ENCODE measurements at regions not wholly inside any gene's neighbourhood (a gene's known extent, or its start where the extent isn't known, plus 50 kb on each side); places are given as distances from the start of the nearest gene placed in this dataset.

DNA sequence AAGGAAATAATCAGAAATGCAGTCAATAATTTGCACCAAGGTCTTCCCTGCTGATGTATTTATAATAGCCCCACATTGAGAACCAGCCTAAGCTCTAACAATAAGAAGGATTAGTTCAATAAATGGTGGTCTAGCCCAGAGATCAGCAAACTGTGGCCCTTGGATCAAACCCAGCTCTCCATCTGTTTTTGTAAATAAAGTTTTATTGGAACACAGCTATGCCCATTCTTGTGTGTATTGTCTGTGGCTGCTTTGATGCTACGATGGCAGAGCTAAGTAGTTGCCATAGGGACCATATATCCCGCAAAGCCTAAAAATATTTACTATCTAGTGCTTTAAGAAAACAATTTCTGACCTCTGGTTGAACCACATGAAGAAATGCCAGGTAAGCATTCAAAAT is 154.9 kb downstream of the EMX2 start:
- Histone ChIP-seq H3K9me3 (ENCODE audit: low read length) (no peaks in the 10 kb centered on the region), H3K4me2 (ENCODE audit: low read length) (no peak overlapping the region), H3K4me1 (ENCODE audit: insufficient read depth, low read length, poor library complexity, severe bottlenecking) (no peaks in the 10 kb centered on the region), H4K20me1 (ENCODE audit: insufficient read depth, low read length) (no peaks in the 10 kb centered on the region), H3K79me2 (ENCODE audit: insufficient read depth, low read depth, low read length) (no peaks in the 10 kb centered on the region), H2AFZ (ENCODE audit: low read length) (no peak overlapping the region), H3K9me2 (ENCODE audit: insufficient read depth, low read length) (no peaks in the 10 kb centered on the region), H3K27ac (ENCODE audit: low read depth, low read length, poor library complexity, severe bottlenecking) (no peak overlapping the region), H3K36me3 (ENCODE audit: insufficient read depth, low read length) (no peaks in the 10 kb centered on the region), H3K4me3 (ENCODE audit: low read depth, low read length, poor library complexity, severe bottlenecking) (no peak overlapping the region)
- ChIA-PET CTCF (ENCODE audit: unreplicated experiment) (no interaction called here), POLR2A (interaction anchor here (0.7 kb wide), 1 partner anchor 67 kb away, joined by 3 read pairs; no protein-coding TSS in a partner anchor)
- intact Hi-C loops (cut with micrococcal nuclease; ENCODE audit: unreplicated experiment): no loop called here
- BruUV-seq (replicated peaks): no TSS peak
- TF ChIP-seq, protein P1, sequence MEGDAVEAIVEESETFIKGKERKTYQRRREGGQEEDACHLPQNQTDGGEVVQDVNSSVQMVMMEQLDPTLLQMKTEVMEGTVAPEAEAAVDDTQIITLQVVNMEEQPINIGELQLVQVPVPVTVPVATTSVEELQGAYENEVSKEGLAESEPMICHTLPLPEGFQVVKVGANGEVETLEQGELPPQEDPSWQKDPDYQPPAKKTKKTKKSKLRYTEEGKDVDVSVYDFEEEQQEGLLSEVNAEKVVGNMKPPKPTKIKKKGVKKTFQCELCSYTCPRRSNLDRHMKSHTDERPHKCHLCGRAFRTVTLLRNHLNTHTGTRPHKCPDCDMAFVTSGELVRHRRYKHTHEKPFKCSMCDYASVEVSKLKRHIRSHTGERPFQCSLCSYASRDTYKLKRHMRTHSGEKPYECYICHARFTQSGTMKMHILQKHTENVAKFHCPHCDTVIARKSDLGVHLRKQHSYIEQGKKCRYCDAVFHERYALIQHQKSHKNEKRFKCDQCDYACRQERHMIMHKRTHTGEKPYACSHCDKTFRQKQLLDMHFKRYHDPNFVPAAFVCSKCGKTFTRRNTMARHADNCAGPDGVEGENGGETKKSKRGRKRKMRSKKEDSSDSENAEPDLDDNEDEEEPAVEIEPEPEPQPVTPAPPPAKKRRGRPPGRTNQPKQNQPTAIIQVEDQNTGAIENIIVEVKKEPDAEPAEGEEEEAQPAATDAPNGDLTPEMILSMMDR (conservative IDR thresholded peaks at IDR 0.05; ENCODE audit: low read length): no peak
- TF ChIP-seq EZH2phosphoT487 (IDR thresholded peaks at IDR 0.05; ENCODE audit: borderline replicate concordance, low read depth, low read length): no peak
- DNase-seq (ENCODE audit: low spot score): no peak

DNA sequence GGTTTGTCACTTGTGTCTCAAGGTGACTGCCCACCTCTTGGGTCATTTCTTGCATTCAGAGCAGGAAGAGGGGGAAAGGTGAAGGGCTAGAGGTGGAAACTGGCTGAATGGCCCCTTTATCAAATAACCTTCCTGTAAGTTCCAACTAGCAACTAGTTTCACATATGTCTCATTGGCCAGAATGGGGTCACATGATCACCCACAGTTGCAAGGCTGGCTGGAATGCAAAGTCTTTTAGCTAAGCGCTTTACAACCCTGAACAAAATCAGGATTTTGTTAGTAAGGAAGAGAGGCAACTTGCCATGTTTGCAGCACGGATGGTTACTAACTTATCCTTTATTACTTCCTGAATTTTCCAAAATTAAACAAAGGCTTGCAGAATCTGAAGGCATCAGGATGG is 156.3 kb downstream of the EMX2 start:
- H3K4me2 ChIP-seq (ENCODE audit: low read length): no peak overlapping the region
- no peak for DNase-seq (ENCODE audit: low spot score)
- H2AFZ ChIP-seq (ENCODE audit: low read length): no peak overlapping the region
- no peaks in the 10 kb centered on the region for H3K9me3 ChIP-seq (ENCODE audit: low read length)
- no TSS peak for BruUV-seq (replicated peaks)
- H3K36me3 ChIP-seq (ENCODE audit: insufficient read depth, low read length): no peaks in the 10 kb centered on the region
- intact Hi-C loops (cut with micrococcal nuclease; ENCODE audit: unreplicated experiment): no loop called here
- CTCF ChIA-PET (ENCODE audit: unreplicated experiment): no interaction called here
- no peaks in the 10 kb centered on the region for H4K20me1 ChIP-seq (ENCODE audit: insufficient read depth, low read length)
- H3K79me2 ChIP-seq (ENCODE audit: insufficient read depth, low read depth, low read length): no peaks in the 10 kb centered on the region
- H3K4me1 ChIP-seq (ENCODE audit: insufficient read depth, low read length, poor library complexity, severe bottlenecking): no peaks in the 10 kb centered on the region
- TF ChIP-seq, protein P1 (conservative IDR thresholded peaks at IDR 0.05; ENCODE audit: low read length): no peak
- TF ChIP-seq EZH2phosphoT487 (IDR thresholded peaks at IDR 0.05; ENCODE audit: borderline replicate concordance, low read depth, low read length): no peak
- POLR2A ChIA-PET: interaction anchor here (0.6 kb wide), 1 partner anchor 1690 kb away, joined by 4 read pairs; no protein-coding TSS in a partner anchor
- no peak overlapping the region for H3K27ac ChIP-seq (ENCODE audit: low read depth, low read length, poor library complexity, severe bottlenecking)
- H3K9me2 ChIP-seq (ENCODE audit: insufficient read depth, low read length): no peaks in the 10 kb centered on the region
- no peak overlapping the region for H3K4me3 ChIP-seq (ENCODE audit: low read depth, low read length, poor library complexity, severe bottlenecking)

DNA sequence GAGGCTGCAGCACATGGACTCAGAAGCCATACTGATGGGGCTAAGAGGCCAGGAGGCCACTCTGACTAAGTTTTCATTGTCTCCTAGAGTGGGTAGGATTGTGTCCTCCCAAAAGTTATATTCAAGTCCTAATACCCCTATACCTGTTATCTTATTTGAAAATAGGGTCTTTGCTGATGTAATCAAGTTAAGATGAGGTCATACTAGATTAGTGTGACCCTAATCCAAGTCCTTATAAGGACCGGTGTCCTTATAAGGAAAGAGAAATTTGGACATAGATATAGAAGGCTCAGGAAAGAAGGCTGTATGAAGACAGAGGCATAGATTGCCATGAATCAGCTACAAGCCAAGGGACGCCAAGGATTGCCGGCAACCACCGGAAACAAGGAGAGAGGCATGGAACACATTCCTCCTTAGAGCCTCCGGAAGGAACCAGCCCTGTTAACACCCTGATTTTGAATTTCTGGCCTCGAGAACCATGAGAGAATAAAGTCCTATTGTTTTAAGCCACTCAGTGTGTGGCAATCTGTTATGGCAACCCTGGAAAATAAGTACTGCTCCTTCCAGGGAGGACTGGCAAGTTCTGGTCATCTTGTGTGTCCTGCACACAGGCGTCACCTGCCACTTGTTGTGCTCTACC is 157.0 kb downstream of the EMX2 start:
- POLR2A ChIA-PET: no interaction called here
- intact Hi-C loops (cut with micrococcal nuclease; ENCODE audit: unreplicated experiment): no loop called here
- Histone ChIP-seq H3K79me2 (ENCODE audit: insufficient read depth, low read depth, low read length) (no peaks in the 10 kb centered on the region), H3K36me3 (ENCODE audit: insufficient read depth, low read length) (no peaks in the 10 kb centered on the region), H3K9me3 (ENCODE audit: low read length) (no peaks in the 10 kb centered on the region), H3K4me2 (ENCODE audit: low read length) (no peak overlapping the region), H3K4me3 (ENCODE audit: low read depth, low read length, poor library complexity, severe bottlenecking) (no peak overlapping the region), H4K20me1 (ENCODE audit: insufficient read depth, low read length) (no peaks in the 10 kb centered on the region), H3K27ac (ENCODE audit: low read depth, low read length, poor library complexity, severe bottlenecking) (no peak overlapping the region), H3K4me1 (ENCODE audit: insufficient read depth, low read length, poor library complexity, severe bottlenecking) (no peaks in the 10 kb centered on the region), H2AFZ (ENCODE audit: low read length) (no peak overlapping the region), H3K9me2 (ENCODE audit: insufficient read depth, low read length) (no peaks in the 10 kb centered on the region)
- CTCF ChIA-PET (ENCODE audit: unreplicated experiment): no interaction called here
- DNase-seq (ENCODE audit: low spot score): no peak
- no peak for TF ChIP-seq EZH2phosphoT487 (IDR thresholded peaks at IDR 0.05; ENCODE audit: borderline replicate concordance, low read depth, low read length)
- TF ChIP-seq, protein P1 (conservative IDR thresholded peaks at IDR 0.05; ENCODE audit: low read length): no peak
- no TSS peak for BruUV-seq (replicated peaks)
